HG03060 (cell line): ENCODE measurements at regions not wholly inside any gene's neighbourhood (a gene's known extent, or its start where the extent isn't known, plus 50 kb on each side); places are given as distances from the start of the nearest gene placed in this dataset.

Source experiments
- ATAC-seq: cut with Tn5 transposase; IDR thresholded peaks from one replicate; pipeline ENCODE4 v1.9.1; 2021; ENCODE audit warnings: low read depth, moderate number of reproducible peaks; ENCODE audit not compliant: unreplicated experiment

GRCh38 chr3:86225461-86225860 is 765.5 kb downstream of the VGLL3 start:
- ATAC-seq, result no peak

- no peak for ATAC-seq
These were observed 769.3 kb downstream of the VGLL3 start for GRCh38 chr3:86221601-86222000.

GRCh38 chr3:86208772-86209171 is 782.2 kb downstream of the VGLL3 start:
- ATAC-seq, result no peak

- ATAC-seq, result no peak
These were observed 808.3 kb downstream of the VGLL3 start for GRCh38 chr3:86182606-86183005.

GRCh38 chr3:86180696-86181095 is 810.3 kb downstream of the VGLL3 start:
- ATAC-seq, result no peak

GRCh38 chr3:86178095-86178494 is 812.9 kb downstream of the VGLL3 start:
- no peak for ATAC-seq

DNA sequence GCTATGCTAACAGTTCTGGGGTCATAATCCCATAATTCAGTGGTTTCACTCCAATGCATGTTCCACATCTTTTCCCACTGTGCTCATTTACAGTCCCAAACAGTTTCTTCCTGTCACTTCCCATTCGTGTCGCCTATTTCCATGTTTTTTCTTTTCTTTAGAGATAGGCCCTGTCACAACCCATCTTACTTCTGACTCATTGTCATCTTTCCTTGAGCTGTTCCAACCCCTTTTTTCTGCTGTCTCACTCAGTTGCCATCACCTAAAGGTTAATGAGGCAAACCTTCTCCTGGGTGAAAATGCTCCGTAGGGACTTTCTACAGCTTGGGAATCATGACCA is 814.5 kb downstream of the VGLL3 start:
- ATAC-seq, result no peak

DNA sequence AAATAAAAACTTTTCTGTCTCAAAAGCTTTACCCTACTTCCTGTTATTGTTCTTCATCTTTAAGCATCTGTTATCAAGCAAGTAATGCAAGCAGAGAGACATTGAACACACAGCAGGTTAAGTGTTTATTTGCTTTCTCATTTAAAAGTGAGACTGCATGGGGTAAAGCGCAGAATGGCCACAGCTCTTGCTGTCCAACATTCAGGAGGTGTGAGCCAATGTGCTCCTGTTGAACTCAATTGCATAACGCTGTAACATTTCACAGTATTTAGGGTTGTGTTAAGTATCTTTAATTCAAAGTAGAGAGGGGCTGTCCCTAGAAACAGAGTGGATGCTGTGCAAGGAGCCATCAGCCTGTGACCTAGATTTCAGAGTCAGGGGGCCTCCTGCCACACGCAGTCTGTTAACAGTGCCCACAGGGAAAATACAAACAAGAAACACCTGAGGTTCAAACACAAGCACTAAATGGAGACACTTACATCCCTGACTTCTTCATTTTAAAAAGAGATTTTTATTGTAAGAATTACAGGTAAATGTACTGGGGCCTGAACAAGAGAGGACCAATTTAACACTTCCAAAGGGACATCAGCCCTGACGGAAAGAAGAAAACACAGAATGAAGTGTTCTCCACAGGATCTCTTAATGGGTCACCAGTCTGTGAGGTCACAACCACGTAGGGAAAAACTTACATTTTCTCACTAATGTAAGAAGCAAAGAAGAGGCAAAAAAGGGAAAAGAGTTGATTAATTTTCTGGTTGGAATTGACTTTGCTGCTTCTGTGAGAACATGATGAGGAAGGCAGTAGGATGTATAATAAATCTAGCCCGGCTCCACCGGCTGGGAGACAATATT is 815.1 kb downstream of the VGLL3 start:
- no peak for ATAC-seq

GRCh38 chr3:86175051-86175536 is 815.9 kb downstream of the VGLL3 start:
- ATAC-seq, result no peak

GRCh38 chr3:86173401-86173800 is 817.5 kb downstream of the VGLL3 start:
- ATAC-seq, result no peak

- no peak for ATAC-seq
These were observed 822.4 kb downstream of the VGLL3 start for GRCh38 chr3:86168512-86168911.

GRCh38 chr3:86162521-86162920 is 828.4 kb downstream of the VGLL3 start:
- no peak for ATAC-seq

DNA sequence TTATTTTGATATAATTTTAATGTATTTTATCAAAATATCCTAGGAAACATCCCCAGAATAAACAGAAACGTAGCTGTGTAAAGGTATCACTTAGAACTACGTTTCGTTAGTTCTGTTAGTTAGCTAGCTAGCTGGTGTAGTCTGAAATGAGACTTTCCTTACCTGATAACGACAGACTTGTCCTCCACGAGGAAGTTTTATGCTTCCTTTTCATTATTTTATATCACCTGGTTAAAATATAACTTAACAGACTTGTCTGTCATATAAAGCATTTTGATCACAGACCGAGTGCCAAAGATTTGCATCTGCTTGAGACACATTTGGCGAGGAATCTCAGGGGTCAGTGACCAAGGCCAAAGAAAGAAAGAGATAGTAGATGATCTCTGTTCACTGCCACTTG is 829.5 kb downstream of the VGLL3 start:
- no peak for ATAC-seq

GRCh38 chr3:86152620-86153019 is 838.3 kb downstream of the VGLL3 start:
- ATAC-seq, result no peak

DNA sequence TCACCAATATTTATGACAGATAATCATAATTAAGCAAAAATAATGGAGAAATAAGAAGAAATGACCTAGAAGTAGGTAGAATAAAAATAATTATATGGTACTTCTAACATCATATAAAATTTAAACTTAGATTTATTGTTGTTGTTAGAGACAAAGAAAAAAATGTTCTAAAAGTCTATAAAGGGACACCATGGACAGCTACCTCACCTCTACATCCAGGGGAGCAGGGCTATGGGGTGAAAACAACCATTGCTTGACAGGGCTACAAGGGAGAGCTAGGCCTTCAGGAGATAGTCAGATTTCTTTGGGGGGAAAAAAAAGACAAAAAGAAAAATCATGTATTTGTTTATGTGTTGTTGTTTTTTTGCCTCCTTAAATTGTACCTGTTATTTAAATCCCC is 841.9 kb downstream of the VGLL3 start:
- ATAC-seq, result no peak

DNA sequence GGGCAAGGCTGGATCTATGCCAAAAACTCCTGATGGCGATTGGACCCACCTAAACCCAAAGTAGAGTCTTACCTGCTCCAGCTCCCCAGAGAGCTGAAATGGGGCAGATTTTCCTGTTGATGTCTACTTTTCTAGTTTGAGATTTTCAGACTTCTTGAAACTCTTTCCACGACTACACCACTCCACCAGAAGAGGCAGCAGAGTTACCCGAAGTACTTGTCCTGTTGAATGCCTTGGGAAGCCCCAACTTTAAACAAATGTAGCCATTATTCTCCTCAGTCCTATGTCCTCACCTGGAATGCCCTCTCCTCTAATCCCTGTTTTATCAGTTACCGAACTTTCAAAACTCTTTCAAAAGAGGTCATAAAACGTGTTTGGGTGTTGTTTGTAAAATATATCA is 843.8 kb downstream of the VGLL3 start:
- ATAC-seq, result no peak

GRCh38 chr3:86126552-86126951 is 864.4 kb downstream of the VGLL3 start:
- ATAC-seq, result no peak
